Erythroblast (primary cell): ENCODE measurements at regions not wholly inside any gene's neighbourhood (a gene's known extent, or its start where the extent isn't known, plus 50 kb on each side); places are given as distances from the start of the nearest gene placed in this dataset.

Experiments used
- DNase-seq, 2 experiments: peaks; one replicate each; lab custom pipeline; 2025; lab: John Stamatoyannopoulos, UW
- GATA1 ChIP-seq: IDR thresholded peaks from 2 replicates; pipeline ENCODE4 v1.6.1; 2011; ENCODE audit warnings: low read depth, mild to moderate bottlenecking, control low read depth, low read length, moderate library complexity
- POLR2A ChIP-seq: IDR thresholded peaks from 2 replicates; pipeline ENCODE4 v1.6.1; 2011; ENCODE audit warnings: mild to moderate bottlenecking, low read length

- DNase-seq = peak in 1 of 2 experiments; percentile 45
- no peak for TF ChIP-seq POLR2A
- TF ChIP-seq GATA1 = no peak
Observed at GRCh38 chr1:191585095-191585494, 573.2 kb upstream of the RGS18 start.

- no peak for TF ChIP-seq POLR2A
- no peak for TF ChIP-seq GATA1
- no peak for DNase-seq
Observed at GRCh38 chr1:191588905-191589304, 569.4 kb upstream of the RGS18 start.

- DNase-seq = no peak
- TF ChIP-seq POLR2A (no peak), GATA1 (no peak)
Observed at GRCh38 chr1:191589536-191589935, 568.7 kb upstream of the RGS18 start.

- no peak for DNase-seq
- TF ChIP-seq GATA1 = no peak
- no peak for TF ChIP-seq POLR2A
Observed at GRCh38 chr1:191590578-191590977, 567.7 kb upstream of the RGS18 start.

- TF ChIP-seq GATA1 = no peak
- no peak for TF ChIP-seq POLR2A
- no peak for DNase-seq
Observed at GRCh38 chr1:191592039-191592438, 566.2 kb upstream of the RGS18 start.

- TF ChIP-seq GATA1 = no peak
- no peak for TF ChIP-seq POLR2A
- DNase-seq = no peak
Observed at GRCh38 chr1:191592907-191593306, 565.4 kb upstream of the RGS18 start.

DNA sequence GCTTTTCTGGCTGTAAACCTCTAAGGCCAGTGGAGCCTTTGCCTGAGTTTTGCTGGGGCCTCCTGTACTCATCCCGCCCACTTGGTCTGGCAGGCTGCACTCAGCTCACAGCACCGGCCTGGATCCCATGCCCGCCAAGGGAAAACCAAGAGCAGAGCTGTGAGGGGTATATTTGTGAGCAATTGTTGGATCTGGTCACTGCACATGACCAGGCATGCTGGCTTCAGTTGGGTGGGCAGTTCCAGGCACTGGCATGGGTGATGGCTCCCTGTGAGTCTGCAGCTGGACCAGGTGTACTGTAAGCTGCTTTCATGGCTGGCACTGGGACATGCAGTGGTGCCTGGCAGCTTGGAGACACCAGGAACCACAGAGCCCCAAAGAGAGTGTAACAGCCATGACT lies 563.1 kb upstream of the RGS18 start:
- no peak for DNase-seq
- no peak for TF ChIP-seq GATA1
- TF ChIP-seq POLR2A = no peak

DNA sequence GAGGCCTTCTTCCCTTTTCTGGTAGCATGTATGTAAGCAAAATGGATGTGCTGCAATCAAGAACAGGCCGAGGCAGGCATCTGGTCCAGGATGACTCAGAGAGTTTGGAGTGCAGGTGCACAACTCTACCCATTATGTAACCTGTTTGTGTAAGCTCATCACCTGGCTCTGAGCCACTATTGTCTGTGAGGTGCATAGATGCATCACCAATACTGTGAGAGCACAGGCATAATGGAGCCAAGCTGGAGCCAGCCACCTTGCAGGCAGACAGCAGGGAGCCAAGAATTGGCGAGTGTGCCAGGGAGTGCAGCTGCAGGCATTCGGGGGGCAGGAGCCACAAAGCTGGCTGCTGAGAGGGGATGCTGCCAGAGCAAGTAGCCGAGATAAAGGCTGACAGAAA lies 549.9 kb upstream of the RGS18 start:
- no peak for DNase-seq
- TF ChIP-seq POLR2A (no peak), GATA1 (no peak)

DNA sequence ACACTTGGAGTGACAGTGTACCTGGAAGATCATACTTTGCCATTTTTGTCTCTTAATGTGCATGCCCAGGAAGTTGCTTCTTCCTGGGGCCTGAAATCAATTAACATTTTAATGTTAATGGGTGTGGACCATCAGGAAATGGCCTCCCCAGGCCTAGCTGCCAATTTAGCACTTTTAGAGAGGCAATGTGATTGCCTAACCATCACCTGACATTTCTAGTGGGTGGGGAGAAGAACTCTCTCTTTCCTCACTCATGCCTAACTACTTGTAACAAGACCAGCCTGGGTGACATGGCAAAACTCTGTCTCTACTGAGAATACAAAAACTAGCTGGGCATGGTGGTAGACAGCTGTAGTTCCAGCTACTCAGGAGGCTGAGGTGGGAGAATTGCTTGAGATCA lies 549.0 kb upstream of the RGS18 start:
- TF ChIP-seq GATA1 (no peak), POLR2A (no peak)
- no peak for DNase-seq

GRCh38 chr1:191615101-191615821 lies 543.0 kb upstream of the RGS18 start:
- no peak for DNase-seq

GRCh38 chr1:191618181-191618580 lies 540.1 kb upstream of the RGS18 start:
- no peak for TF ChIP-seq POLR2A
- TF ChIP-seq GATA1 = no peak
- DNase-seq = no peak

More at GRCh38 chr1:191615101-191615821, 543.0 kb upstream of the RGS18 start:
- TF ChIP-seq POLR2A (no peak), GATA1 (no peak)

DNA sequence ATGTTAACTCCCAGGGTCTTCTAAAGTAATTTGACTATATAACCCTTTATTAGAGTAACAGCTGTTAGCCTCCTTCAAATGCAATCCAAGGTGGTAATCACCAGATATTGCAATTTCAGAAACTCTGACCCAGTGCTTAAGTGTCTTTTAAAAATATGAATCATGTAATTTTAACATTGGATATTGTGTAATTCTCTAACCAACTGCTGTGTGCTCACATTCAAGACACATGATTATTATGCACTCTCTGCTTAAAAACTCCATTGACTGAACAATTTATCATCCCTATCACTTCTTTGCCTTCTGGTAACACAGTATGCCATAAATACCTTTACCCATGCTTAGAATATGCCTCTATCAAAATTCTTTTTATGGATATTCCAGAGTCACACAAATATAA lies 537.4 kb upstream of the RGS18 start:
- DNase-seq = no peak
- TF ChIP-seq GATA1 (no peak), POLR2A (no peak)

DNA sequence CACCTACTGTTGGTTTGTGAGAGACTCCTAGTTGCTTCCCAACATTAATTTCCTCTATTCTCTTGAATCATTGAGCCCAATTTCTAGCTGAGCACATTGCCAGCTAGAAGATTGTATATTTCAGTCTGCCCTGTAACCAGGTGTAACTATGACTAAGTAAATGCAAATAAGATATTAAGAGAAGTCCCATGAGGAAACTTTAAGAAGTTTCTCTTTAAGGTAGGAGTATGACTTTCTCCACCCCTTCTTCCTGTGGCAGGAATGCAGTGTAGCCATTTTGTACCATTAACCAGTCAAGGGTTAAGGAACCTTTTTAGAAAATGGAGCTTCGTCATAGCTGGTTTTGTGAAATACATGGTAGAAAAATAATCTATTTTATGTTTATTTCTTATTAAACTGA lies 534.2 kb upstream of the RGS18 start:
- DNase-seq = no peak
- TF ChIP-seq POLR2A (no peak), GATA1 (no peak)

- TF ChIP-seq POLR2A = no peak
- no peak for DNase-seq
Observed at GRCh38 chr1:191629836-191630235, 528.4 kb upstream of the RGS18 start.
